ENCODE measurements at regions not wholly inside any gene's neighbourhood (a gene's known extent, or its start where the extent isn't known, plus 50 kb on each side); places are given as distances from the start of the nearest gene placed in this dataset.

DNA sequence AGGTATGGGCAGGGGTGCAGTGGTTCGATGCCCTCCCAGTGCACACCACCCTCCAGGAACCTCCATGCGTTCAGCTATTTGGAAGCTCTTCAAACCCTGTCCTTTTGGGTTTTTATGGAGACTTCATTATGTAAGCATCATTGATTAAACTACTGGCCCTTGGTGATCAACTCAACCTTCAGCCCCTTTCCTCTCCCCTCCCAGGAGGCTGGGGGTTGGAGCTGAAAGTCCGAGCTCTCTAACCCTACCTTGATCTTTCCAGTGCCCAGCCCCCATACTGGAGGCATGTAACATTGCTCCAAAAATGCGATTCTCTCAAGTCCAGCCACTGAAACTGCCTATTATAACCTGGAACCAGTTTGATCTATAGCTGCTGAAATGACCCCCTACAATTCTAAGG is 188.1 kb downstream of the IPO8 start:
- no peak for DNase-seq (ENCODE audit: insufficient read length, low spot score)
- TF ChIP-seq CTCF (IDR thresholded peaks at IDR 0.05; ENCODE audit: insufficient read depth, missing control alignments) = no peak
- no peak for FAIRE-seq

DNA sequence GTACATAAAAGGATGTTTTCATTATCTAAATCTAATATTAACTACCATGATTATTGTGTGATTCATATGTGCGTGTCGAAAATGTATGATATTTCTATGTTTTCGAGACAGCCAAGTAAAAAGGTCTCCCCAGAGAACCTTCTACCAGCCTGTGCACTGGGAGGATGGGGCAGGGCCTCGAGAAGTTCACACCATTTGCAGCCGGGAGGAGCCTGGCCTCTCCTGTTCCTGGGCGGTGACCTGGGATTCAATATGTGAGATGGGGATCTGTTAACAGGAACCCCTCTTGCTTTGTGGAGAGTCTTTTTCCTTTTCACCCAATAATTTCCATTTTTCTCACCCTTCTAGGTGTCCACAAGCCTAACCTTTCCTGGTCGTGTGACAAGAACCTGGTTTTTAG is 189.3 kb downstream of the IPO8 start:
- DNase-seq (ENCODE audit: insufficient read length, low spot score) = no peak
- no peak for FAIRE-seq
- no peak for TF ChIP-seq CTCF (IDR thresholded peaks at IDR 0.05; ENCODE audit: insufficient read depth, missing control alignments)

GRCh38 chr12:30501718-30502117 is 194.0 kb downstream of the IPO8 start:
- DNase-seq (ENCODE audit: insufficient read length, low spot score) = no peak
- no peak for FAIRE-seq
- TF ChIP-seq CTCF (IDR thresholded peaks at IDR 0.05; ENCODE audit: insufficient read depth, missing control alignments) = no peak

- FAIRE-seq (no peak), DNase-seq (ENCODE audit: insufficient read length, low spot score) (no peak)
- TF ChIP-seq CTCF (IDR thresholded peaks at IDR 0.05; ENCODE audit: insufficient read depth, missing control alignments) = no peak
These were observed 195.1 kb downstream of the IPO8 start for GRCh38 chr12:30500532-30500931.

DNA sequence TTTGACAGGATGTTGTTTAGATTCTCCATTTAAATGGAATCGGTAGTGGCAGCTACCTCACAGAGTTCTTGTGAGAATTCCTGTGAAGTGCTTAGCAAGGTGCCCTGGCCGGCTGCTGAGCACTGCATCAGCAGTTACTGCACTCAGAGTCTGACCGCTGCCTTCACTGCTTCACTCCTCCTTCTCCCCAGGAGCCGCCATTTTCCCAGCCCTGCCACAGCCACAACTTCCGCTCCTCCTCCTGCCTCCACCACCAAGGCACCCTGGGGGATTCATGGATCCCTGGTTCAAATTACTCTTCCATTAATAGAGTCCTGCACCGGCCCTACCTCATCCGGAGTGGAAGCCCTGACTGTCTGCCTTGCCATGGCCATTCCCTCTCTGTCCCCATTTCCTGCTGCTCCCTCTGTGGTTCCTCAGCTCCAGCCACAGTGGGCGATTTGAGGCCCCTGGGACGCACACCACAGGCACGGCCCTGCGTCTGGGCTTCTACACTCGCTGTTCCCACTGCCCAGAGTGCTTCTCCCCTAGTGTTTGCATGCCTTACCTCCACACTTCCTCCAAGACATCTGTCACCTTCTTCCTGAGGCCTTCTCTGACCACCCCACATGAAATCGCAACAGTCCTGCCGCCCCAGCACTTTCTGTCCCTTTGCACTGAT is 210.3 kb downstream of the IPO8 start:
- DNase-seq (ENCODE audit: insufficient read length, low spot score) (no peak), FAIRE-seq (no peak)
- TF ChIP-seq CTCF (IDR thresholded peaks at IDR 0.05; ENCODE audit: insufficient read depth, missing control alignments) = no peak

DNA sequence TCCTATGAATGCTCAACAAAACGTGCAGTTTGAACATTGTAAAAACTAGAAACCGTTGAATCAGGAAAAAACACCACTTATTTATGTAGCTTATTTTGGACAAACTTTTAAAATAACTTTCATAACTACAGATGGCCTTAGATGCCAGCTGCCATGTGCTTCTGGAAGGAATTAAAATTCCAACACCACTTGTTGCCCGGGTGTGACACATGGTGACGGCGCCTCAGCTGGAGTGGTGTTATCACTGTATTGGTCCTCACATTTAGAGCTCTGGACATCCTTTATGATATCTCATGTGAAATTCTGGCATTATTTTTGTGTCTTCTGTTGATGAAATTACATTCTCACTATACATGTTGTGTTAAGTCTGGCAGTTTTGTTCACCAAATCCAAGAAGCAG is 211.0 kb downstream of the IPO8 start:
- no peak for DNase-seq (ENCODE audit: insufficient read length, low spot score)
- TF ChIP-seq CTCF (IDR thresholded peaks at IDR 0.05; ENCODE audit: insufficient read depth, missing control alignments) = no peak
- FAIRE-seq = no peak

DNA sequence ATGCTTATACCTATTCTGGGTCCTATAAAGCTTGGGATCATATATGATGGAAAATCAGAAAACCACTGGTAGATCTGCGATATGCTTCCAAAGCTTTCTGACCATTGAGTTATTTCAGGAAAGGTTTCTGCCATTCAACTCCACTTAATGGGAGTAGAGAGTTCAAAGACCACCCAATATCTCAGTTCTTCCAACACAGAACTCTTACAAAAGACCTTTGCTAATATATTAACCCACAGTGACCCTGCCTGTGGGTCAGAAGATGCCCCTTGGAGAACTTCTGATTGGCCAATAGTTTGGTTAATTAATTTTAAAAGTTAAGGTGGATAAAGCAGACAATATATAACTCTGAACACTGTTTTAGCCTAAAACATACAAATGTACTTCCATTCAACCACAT is 213.0 kb downstream of the IPO8 start:
- FAIRE-seq (no peak), DNase-seq (ENCODE audit: insufficient read length, low spot score) (no peak)
- no peak for TF ChIP-seq CTCF (IDR thresholded peaks at IDR 0.05; ENCODE audit: insufficient read depth, missing control alignments)
